ENCODE measurements at regions not wholly inside any gene's neighbourhood (a gene's known extent, or its start where the extent isn't known, plus 50 kb on each side); places are given as distances from the start of the nearest gene placed in this dataset.

DNA sequence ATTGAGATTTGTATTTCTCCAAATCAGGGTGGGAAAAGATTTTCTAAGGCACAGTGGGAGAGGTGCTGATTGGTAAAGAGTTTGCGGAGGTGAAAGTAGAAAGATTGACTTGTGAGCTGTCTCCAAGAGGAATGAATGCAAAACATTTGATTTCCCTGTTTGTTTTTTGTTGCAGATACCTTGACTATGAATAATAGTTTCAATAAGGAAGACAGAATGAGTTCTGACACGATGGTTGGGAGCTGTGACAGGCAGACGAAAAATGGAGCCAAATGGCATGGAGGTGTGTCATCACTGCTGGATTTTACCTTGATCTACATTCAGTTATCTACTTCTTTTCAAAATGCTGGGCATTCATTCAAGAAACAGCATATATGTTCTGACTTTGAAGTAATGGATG, 145.1 kb downstream of the NFKBIZ start:
- no peak for TF ChIP-seq POLR2A (IDR thresholded peaks at IDR 0.05; ENCODE audit: low read depth, low read length)
- TF ChIP-seq MYC (IDR thresholded peaks at IDR 0.05; ENCODE audit: low read depth, low read length) = no peak
- TF ChIP-seq, protein P1, sequence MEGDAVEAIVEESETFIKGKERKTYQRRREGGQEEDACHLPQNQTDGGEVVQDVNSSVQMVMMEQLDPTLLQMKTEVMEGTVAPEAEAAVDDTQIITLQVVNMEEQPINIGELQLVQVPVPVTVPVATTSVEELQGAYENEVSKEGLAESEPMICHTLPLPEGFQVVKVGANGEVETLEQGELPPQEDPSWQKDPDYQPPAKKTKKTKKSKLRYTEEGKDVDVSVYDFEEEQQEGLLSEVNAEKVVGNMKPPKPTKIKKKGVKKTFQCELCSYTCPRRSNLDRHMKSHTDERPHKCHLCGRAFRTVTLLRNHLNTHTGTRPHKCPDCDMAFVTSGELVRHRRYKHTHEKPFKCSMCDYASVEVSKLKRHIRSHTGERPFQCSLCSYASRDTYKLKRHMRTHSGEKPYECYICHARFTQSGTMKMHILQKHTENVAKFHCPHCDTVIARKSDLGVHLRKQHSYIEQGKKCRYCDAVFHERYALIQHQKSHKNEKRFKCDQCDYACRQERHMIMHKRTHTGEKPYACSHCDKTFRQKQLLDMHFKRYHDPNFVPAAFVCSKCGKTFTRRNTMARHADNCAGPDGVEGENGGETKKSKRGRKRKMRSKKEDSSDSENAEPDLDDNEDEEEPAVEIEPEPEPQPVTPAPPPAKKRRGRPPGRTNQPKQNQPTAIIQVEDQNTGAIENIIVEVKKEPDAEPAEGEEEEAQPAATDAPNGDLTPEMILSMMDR (IDR thresholded peaks at IDR 0.05; ENCODE audit: extremely low read depth in 1 of 2, insufficient read depth in 1 of 2, low read depth in 1 of 2, low read length in 2 of 2) = no peak
- no peak for TF ChIP-seq POLR2AphosphoS5 (IDR thresholded peaks at IDR 0.05; ENCODE audit: insufficient read depth, low read depth, low read length)
- no peak for TF ChIP-seq EZH2 (IDR thresholded peaks at IDR 0.05; ENCODE audit: borderline replicate concordance, low read depth, low read length, severe bottlenecking)
- TF ChIP-seq, protein P2, sequence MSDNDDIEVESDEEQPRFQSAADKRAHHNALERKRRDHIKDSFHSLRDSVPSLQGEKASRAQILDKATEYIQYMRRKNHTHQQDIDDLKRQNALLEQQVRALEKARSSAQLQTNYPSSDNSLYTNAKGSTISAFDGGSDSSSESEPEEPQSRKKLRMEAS (IDR thresholded peaks at IDR 0.05; ENCODE audit: insufficient read depth, insufficient read length) = no peak
- no peak for TF ChIP-seq GATA2 (IDR thresholded peaks at IDR 0.05; ENCODE audit: insufficient read depth, insufficient read length, low read depth, low read length)
- no peak for TF ChIP-seq JUN (IDR thresholded peaks at IDR 0.05; ENCODE audit: borderline replicate concordance, insufficient read depth, insufficient read length, low read depth)
